ENCODE measurements at regions not wholly inside any gene's neighbourhood (a gene's known extent, or its start where the extent isn't known, plus 50 kb on each side); places are given as distances from the start of the nearest gene placed in this dataset.

DNA sequence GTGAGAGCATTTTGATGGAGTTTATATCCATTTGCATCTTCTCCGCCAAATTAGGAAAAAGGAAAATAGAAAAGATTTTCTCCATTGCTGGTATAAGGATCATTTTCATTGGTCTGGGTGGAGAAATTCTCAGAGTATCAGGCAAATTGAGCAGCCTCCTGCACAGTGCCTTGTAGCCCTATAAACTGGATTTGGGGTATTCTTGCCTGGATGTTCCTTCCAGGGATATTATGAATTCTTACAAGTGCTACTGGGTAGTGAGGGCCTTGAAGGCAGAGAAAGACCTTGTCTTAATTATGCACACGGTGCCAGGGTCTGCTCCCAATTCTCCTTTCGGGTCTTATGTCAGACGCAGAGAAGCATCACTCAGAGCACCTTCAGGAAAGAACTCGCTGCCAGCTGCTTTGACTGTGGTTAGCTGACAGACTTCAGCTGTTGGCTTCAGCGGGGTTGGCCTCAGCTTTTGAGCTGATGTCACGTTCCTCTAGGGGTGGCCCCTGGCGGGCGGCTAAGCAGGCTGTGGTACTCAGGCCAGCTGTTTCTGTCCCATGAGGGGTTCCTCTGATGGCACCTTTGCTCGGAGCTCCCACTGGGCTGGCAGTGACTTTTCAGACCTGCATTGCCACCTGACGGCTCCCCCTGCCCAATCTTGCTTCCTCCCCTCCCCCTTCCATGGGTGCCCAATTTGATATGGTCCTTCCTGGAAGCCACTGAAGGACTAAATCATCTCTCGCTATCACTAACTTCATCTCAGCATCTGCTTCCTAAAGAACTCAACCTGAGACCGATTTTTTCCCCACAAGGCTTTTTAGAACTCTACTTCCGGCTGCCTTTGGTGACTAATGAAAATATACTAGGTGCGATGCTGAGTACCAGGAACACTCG is 519.5 kb downstream of the BCOR start:
- DNase-seq, result peak; percentile 48

DNA sequence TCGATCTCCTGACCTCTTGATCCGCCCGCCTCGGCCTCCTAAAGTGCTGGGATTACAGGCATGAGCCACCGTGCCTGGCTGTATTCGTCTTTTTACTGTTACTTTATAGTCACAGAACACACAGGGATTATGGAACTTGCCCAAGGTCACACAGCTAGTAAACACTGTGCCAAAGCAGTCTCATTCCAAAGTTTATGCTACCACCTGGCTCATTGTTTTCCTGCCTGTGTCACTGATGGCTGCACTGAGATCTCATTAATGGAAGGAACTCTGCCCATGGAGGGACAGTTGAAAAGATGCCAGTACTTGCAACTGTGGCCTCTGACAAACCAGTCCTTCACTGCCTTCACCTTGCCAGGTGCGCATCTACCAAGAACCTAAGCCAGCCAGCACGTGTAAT is 517.7 kb downstream of the BCOR start:
- no peak for DNase-seq

DNA sequence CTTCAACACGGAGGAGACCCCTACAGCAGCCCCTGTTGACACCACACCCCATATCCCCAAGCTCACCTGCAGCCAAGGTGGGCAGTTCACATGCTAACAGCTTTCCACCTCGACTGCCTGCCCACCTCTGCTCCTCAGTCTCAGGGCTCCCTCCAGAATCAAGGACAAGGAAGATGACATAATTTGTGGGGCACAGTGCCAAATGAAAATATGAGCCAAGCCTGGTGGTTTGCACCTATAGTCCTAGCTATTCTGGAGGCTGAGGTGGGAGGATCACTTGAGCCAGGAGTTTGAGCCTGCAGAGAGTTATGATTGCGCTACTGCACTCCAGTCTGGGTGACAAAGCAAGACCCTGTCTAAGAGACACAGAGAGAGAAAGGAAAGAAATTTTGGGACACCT is 516.3 kb downstream of the BCOR start:
- no peak for DNase-seq

DNA sequence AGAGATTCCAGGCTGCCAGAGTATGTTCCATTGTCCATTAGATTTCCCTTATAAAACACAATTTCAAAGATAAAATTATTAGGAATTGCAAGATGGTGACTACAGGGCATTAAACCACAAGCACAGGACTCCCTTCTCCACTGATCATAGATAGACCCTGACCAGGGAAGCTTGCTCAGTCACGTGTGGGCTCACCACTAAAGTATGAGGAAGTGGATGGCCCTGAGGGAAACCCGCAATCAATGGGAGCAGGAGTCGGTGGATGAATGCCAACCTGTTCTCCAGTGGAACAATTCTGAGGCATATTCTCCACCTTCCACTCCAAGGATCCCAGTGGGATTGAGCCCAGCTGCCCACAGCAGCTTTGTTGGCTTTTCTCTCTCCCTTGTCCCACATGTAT is 515.7 kb downstream of the BCOR start:
- no peak for DNase-seq

DNA sequence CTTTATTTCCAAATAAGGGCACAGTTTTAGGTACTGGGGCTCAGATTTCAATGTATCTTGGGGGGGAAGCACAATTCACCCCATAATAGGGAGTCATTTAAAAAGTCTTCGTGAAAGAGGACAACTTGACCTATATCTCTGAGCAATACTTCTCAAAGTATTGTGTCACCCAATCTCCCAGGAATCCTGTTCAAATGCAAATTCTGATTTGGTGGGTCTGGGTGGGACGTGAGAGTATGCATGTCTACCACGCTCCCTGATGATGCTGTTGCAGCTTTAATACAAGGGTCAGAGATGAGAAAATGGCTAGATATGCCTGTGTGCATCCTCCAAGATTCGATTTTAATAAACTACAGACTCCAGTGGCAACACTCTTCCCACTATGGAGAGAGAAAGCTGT is 514.8 kb downstream of the BCOR start:
- no peak for DNase-seq

DNA sequence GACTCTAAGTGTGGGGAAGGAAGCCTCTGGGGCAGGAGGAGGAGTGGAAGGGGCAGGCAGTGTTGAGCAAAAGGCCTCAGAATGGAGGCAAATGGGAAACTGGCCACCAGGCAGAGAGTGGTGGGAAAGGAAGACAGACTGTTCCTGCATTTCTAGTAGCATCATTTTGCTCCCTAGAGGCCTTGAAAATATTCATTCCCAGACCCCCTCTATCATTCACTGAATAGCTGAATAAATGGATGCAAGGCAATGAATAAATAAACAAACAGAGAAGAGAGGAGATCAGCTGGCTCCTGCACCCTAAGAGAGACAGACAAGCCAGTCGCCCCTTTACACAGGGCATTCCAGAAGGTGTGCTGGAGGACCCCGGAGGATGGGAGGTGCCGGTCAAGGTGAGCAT is 511.9 kb downstream of the BCOR start:
- no peak for DNase-seq

DNA sequence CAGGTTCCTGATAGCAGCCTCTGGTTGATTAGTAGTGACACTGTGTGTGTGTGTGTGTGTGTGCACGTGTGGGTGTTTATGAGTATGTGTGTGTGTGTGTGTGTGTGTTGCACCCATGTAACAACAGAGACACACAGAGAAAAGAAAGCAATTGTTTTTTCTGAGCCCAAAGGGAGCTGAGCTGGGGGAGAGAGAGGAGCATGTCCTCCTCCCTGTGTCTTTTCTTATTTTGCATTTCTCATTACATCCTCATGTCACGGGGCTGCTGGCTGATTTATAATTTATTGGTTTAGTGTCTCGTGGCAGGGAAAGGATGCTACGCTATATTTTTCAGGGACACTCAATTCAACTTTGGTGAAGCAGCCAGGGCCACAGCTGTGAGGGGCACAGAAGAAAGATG is 511.4 kb downstream of the BCOR start:
- no peak for DNase-seq

DNA sequence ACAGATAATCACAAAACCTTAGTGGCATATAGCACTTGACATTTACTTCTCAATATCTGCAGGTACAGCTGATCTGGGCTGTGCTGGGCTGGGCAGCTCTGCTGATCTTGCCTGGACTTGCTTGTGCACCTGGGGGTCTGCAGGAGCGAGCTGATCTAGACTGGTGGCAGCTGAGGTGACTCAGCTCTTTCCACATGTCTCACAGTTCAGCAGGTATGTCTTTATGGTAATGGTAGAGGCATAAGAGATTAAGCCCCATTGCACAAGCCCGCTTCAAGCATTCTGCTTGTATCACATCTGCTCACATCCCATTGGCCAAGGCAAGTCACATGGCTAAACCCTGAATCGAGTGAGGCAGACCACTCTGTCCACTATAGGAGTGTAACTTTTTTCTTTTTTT is 506.7 kb downstream of the BCOR start:
- no peak for DNase-seq

DNA sequence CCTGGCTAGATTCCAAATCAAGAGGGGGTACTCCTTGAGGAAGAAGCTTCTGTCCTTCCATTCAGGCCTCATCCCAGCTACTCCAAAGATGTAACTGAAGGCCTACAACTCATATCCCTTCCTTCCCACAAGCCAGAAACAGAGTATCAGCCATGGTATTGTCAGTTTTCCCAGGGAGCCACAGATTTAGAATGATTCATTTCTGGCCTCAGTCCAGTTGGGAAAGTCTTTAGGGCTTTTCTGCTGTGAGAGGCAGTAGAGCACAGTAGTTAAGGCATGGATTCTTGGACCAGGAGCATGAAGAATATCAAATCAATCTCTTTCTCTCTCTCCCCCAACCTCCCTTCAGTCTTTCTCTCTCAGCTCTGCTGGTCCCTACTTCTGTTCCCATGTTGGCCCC is 505.0 kb downstream of the BCOR start:
- DNase-seq, result no peak

DNA sequence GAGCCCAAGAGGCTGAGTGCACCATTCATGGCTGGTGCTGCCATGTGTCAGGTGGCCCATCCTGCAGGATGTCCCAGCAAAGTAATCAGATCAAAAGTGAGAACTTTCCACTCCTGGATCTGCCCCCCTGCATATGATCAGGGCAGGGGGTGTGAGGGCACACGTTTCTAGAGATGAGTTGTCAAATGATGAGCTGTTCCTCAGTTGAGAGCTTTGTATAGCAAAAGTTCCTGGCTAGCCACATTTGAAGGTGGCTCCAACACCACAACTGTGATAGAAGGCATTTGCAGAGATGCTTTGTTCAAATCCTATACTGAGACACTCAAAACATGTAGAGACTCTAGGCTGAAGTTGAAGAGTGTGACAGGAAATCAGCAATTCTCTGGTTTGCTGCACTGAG is 501.8 kb downstream of the BCOR start:
- no peak for DNase-seq

DNA sequence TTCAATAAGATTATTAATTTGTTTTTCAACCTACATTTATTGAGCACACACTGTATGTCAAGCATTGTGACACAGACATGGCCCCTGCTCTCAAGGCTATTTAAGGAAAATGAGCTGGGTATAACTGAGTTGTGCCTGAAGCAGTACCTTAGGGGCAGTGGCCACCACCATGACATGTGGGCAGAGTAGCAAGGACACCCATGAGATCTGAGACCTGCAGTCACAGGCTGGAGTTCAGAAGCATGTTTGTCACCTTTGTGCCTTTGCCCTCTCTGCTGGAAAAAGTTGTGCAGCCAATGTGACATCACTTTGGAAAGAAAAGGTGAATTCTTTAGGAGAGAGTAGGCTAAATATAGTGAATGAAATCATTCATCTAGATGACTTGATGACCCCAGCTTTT is 501.3 kb downstream of the BCOR start:
- DNase-seq, result no peak

DNA sequence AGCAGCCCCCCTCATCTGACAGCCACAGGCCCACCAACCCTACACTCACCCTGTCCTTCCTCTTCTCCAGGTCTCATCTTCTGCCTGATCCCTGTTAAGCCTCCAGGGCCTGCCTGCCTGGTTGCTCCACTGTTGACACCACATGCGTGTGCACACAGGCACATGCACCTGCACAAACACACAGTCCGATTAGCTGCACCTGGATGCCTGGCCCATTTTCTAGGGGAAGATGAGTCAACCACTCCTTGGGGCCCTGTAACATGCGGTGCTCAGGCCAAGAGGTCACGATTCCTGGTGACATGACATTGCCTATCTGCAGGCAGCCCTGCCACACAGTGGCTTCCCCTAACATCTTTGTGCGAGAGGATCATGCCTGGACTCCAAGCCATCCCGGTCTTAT is 498.4 kb downstream of the BCOR start:
- DNase-seq, result no peak

DNA sequence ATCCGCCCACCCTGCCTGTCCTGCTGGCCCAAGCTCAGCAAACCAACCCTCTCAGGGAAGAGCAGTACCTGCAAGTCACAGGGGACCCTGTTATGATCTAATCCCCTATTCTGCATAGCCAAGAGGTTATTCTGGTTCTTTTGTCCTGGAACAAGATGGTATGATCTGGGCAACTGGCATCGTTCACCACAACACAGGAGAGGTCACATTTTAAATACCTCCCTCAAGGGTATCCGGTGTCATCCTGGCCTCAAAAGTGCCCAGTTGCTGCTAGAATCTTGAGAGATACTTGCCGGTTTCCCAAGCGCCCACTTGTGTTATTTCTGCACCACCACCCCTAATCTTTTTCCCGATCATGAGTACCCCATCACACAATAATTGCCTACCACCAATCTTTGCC is 497.5 kb downstream of the BCOR start:
- no peak for DNase-seq

DNA sequence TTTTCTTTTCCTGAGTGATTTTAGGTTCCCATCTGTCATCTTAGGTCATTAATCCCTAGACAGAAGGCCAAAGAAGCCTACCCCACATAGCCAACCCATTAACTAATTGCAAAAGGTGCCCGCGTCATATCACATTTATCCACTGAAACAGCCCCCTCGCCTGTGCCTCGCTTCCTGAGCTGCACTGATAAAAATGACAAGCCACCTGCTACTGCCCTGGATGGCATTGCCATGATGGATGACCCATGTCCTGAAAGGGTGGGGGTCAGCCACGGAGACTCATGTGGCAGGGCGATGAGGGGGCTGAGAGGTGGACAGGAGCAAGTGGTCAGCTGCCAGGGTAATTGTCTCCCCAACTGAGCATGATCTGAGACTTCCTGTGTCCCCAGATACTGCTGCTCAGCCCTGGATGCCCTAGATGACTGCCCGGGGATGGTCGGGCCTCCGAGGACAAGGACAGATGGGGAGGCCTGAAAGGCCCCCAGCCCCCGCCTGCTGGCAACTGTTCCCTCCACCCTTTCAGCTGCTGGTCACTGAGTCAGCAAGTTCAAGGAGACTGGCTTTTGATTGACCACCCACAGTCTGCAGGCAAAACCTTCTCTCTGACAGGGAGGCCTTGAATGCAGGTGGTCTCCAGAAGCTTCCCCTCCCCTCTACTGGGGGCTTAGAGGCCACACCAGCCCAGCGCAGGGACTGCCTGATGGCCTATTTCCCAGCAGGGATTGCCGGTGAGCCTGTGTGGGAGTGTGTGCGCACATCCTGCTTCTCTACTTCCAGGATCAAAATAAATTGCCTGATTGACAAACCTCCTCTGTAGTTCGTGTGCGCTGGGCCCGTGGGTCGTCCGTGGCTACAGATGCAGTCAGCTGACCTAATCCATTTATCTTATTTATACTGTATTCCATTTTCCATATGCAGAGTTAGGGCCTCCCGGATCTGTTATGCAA is 496.3 kb downstream of the BCOR start:
- DNase-seq, result peak; percentile 34

DNA sequence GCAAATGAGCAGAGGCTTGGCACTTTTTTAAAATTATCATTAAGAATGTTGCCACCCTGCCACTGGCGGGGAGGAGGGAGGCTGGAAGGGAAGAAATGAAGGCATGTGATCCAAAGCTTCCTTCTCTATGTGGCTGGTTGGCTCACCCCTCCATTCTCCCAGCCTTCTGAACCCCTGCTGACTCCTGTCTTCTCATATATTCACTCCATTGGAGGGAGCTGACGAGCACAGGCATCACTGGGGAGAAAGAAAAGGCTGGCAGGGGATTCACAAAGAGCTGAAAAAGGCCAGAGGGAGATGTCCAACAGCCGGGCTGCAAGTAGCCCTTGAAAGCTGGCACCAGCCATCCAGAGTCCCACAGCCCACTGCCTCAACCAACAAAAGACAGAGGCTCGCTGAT is 495.6 kb downstream of the BCOR start:
- DNase-seq, result no peak

DNA sequence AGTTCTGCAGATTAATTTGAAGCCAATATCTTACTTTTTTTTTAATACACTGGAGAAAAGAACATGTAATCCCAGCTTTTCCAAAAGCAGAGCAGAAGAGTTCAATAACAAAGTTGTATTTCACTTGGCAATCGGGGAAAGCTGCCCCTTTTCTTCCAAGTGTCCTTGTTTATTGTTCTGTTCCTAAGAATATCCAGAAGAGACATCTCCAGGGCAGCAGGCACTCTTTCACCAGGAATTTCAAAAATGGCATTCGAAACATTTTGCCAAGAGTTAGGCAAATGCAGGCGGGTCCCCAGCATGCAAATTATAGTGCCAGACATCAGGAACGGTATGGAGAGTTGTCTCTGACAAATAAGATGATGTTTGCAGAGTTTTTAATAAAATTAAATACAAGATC is 494.5 kb downstream of the BCOR start:
- DNase-seq, result no peak

DNA sequence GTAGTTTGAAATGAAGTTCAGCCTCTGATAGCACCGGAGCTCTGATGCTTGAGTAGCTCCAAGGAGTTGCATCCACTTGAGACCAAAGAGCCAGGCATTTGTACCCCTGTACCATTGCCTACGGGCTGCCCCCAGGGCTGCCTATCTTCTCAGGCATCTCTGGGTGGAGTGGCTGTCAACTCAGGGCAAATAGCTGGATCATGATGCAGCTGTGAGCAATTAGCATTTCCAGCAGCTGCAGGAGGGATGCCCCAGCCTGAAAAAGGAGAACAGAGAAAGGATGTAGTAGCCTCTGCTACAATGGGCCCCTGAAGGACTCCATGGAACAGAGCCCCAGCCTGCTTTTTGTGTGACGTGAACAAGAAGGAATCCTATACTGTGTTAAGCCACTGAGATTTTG is 492.6 kb downstream of the BCOR start:
- DNase-seq, result no peak

DNA sequence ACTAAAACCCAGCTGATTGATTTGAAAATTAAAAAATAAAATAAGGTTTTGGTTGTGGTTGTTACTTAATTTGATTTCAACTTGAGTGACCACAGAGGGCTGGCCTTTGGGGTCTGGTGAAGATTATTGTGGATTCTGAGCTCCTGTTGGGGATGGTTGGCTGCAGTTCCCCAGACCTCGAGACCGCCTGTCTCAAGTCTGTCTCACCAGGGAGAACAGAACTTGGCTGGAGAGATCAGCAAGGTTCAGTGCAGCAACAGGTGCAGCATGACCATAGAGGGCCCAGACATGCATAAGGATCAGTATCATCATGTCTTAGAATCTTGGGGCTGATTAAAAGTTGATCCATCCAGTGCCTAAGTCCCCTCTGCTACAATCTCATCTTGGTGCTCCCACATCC is 491.9 kb downstream of the BCOR start:
- DNase-seq, result no peak

DNA sequence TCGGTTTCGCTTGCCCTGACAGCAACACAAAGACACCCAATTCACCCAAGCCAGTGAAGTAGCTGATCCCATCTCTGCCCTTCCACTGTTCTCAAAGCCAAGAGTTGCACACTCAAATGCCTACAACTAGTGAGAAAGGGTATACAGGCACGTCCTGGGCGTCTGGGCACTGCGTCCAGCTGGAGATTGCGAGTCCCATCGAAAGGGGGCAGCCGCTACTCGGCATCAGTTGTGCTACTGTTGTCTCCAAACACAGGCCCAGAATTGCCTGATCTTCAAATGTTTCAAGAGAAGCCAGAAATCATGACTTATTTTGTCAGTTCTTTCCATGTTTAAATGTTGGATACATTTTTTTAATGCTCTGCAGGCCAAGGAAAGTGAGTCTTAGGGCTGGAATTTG is 487.8 kb downstream of the BCOR start:
- no peak for DNase-seq

DNA sequence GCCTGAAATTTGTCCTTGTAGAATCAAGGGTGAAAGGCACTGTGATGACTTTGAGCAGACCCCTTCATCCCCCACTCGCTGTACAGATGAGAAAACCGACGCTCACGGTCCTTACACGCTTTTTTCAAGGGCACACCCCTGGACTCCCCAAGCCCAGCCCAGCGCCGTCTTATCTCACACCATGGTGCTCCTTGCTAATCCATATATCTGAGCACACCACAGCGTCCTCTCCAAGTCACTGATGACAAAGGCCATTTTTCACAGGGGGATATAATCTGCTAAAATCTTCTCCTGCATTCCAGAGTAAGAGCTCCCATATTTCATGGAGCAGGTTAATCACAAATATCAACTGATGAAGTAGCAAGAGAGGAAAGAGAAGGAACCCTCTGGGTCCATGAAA is 486.3 kb downstream of the BCOR start:
- no peak for DNase-seq

DNA sequence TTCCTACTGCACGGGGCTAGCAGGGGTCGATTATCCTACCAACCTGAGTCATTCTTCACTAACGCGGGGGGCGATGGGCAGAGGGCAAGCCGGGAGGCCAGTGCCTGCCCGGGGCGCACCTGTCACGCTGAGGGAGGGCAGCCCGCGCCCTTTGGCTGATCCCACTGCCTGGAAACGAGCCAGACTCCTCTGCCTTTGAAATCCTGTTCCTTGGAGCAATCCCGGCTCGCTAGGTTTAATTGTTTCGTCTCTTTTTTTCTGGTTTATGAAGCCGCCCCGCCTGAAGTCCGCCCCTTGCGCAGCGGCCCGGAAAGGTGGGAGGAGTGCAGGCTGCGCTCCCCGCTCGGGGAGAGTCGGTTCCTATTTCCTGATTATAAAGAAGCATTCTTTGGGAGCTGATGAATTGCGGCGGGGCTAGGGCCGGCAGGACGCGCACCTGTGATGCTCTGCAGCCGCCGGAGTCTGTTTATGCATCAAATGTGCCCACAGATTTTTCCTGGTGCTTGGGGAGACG is 484.2 kb downstream of the BCOR start:
- peak; percentile 30 for DNase-seq

DNA sequence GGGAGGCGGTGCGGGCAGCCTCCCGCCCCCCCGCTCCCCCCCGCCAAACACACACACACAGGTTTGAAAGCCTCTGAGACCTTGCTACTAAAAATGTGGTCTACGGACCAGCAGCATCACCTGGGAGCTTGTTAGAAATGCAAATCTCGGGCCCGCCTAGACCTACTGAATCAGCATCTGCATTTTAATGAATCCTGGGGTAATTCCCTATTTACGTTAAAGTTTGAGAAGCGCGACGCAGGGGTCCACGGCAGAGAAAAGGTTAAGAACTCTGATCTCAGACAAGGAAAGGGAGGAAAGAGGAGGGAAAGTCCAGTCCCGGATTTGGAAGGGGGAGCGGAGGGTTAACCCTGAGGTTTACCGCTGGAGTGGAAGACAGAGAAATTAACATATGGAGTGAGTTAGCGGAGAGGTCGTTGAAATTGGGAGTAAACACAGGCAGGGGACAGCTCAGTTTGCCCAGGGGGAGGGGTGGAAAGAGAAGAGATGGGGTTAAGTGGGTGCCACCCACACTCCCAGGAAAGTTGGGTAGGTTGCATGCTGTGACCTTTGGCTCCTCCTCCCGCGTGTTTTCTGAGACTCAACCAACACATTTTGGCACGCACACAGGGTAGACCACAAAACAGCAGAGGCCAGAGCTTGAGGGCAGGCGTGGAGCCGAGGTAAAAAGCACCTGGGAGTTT is 483.6 kb downstream of the BCOR start:
- DNase-seq, result no peak

DNA sequence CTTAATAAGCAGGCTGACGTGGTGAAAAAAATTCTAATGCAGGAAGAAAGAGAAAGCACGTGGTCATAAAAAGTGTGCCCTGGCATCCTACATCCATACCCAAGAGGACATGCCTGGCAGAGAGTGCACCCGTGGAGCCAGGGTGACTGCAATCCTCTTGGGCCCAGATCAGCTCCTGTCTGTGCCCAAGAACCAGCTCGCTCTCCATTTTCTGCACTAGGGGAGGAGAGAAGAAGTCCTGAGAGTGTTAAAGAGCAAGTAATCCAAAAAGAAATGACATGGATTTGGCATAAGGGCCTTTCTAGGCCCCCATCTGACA is 483.1 kb downstream of the BCOR start:
- no peak for DNase-seq
